Mesendoderm (in vitro differentiated cells): ENCODE measurements at regions not wholly inside any gene's neighbourhood (a gene's known extent, or its start where the extent isn't known, plus 50 kb on each side); places are given as distances from the start of the nearest gene placed in this dataset.
A peak's percentile ranks its signal among the peaks of the same experiment; 100 is the strongest.

Source experiments
- DNase-seq: peaks from one replicate; pipeline ENCODE4 v3.0.0; 2013
- H2AK5ac ChIP-seq: 2 replicates; pipeline ENCODE4 v1.6.1; 2013; ENCODE audit warnings: low read length, inconsistent platforms
- H2BK120ac ChIP-seq: 2 replicates; pipeline ENCODE4 v1.6.1; 2013; ENCODE audit warnings: low read depth, mild to moderate bottlenecking, low read length, moderate library complexity, mixed read lengths
- H2BK15ac ChIP-seq: replicated peaks from 2 replicates; pipeline ENCODE4 v1.6.1; 2013; ENCODE audit warnings: low read depth, mild to moderate bottlenecking, moderate library complexity
- H2BK5ac ChIP-seq: 2 replicates; pipeline ENCODE4 v1.6.1; 2013; ENCODE audit warnings: low read length, inconsistent platforms
- H3K18ac ChIP-seq: 2 replicates; pipeline ENCODE4 v1.6.1; 2013; ENCODE audit warnings: mild to moderate bottlenecking, low read length, mixed read lengths
- H3K23ac ChIP-seq: one replicate; pipeline ENCODE4 v1.6.1; 2013; ENCODE audit warnings: low read length
- H3K27ac ChIP-seq: 2 replicates; pipeline ENCODE4 v1.5.1; 2013; ENCODE audit warnings: low read depth, mild to moderate bottlenecking, inconsistent platforms, low read length, moderate library complexity
- H3K27me3 ChIP-seq: 2 replicates; pipeline ENCODE4 v1.6.1; 2013; ENCODE audit warnings: low read length, control low read depth, mild to moderate bottlenecking, inconsistent platforms; ENCODE audit not compliant: insufficient read depth, poor library complexity
- H3K36me3 ChIP-seq: 2 replicates; pipeline ENCODE4 v1.6.1; 2013; ENCODE audit warnings: low read length, inconsistent platforms; ENCODE audit not compliant: control insufficient read depth, insufficient read depth
- H3K4ac ChIP-seq: one replicate; pipeline ENCODE4 v1.6.1; 2013; ENCODE audit warnings: low read depth, mild to moderate bottlenecking, low read length, moderate library complexity
- H3K4me1 ChIP-seq: 2 replicates; pipeline ENCODE4 v1.6.1; 2013; ENCODE audit warnings: low read depth, low read length, inconsistent platforms; ENCODE audit not compliant: control insufficient read depth
- H3K4me2 ChIP-seq: 2 replicates; pipeline ENCODE4 v1.6.1; 2013; ENCODE audit warnings: low read length
- H3K4me3 ChIP-seq: 2 replicates; pipeline ENCODE4 v1.5.1; 2013; ENCODE audit warnings: mild to moderate bottlenecking, low read length
- H3K56ac ChIP-seq: one replicate; pipeline ENCODE4 v1.6.1; 2013; ENCODE audit warnings: low read length
- H3K79me1 ChIP-seq: 2 replicates; pipeline ENCODE4 v1.6.1; 2013; ENCODE audit warnings: low read length, inconsistent platforms
- H3K79me2 ChIP-seq: 2 replicates; pipeline ENCODE4 v1.6.1; 2013; ENCODE audit warnings: mild to moderate bottlenecking, low read length; ENCODE audit not compliant: control insufficient read depth, insufficient read depth
- H3K9ac ChIP-seq: 2 replicates; pipeline ENCODE4 v1.6.1; 2013; ENCODE audit warnings: low read length, inconsistent platforms
- H4K5ac ChIP-seq: one replicate; pipeline ENCODE4 v1.6.1; 2013; ENCODE audit warnings: low read length
- H4K8ac ChIP-seq: one replicate; pipeline ENCODE4 v1.6.1; 2013; ENCODE audit warnings: low read depth, mild to moderate bottlenecking, control low read depth, low read length, moderate library complexity
- WGBS: extraction: QIAGEN DNeasy Blood & Tissue Kit; methylation state at CpG from one replicate; pipeline ENCODE4 v1.1.7; 2013; ENCODE audit warnings: low lambda C conversion rate, missing lambda C conversion rate; ENCODE audit not compliant: insufficient coverage; ENCODE audit errors: extremely low coverage; 5-methylcytosine and 5-hydroxymethylcytosine counted together

- Histone ChIP-seq H3K4me3 (no peak overlapping the region), H3K9ac (no peak overlapping the region), H3K4me1 (no peaks in the 10 kb centered on the region), H4K8ac (no peak overlapping the region), H3K79me2 (no peaks in the 10 kb centered on the region), H3K56ac (no peak overlapping the region), H2BK15ac (no peak overlapping the region), H3K4ac (no peak overlapping the region), H2BK120ac (no peak overlapping the region), H2AK5ac (no peak overlapping the region), H3K23ac (no peak overlapping the region), H3K36me3 (no peaks in the 10 kb centered on the region), H3K18ac (no peak overlapping the region), H3K79me1 (no peaks in the 10 kb centered on the region), H3K27me3 (no peaks in the 10 kb centered on the region), H4K5ac (no peak overlapping the region), H2BK5ac (no peak overlapping the region), H3K27ac (no peak overlapping the region), H3K4me2 (no peak overlapping the region)
- no CpG with 5 or more reads among the region's 4 CpGs for WGBS
- DNase-seq = no peak
These were observed 91.3 kb upstream of the AMOTL1 start for GRCh38 chr11:94676814-94677213.

DNA sequence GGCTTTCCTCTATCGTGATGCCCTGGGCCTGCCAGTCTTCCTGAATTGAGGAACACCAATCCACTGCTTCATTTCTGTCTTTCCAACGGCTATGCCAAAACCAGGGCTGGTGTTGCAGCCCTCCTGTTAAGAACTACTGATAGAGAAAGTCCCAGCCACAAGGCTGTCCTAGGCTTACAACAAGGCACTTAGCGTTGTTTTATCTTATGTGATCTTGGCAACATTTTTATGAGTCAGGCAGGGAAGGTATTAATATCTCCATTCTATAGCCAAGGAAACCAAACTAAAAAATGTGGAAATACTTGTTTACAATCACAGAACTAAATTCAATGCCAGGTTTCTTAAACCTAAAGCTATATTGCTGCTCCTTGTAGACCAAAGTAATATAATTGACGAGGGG lies 89.9 kb upstream of the AMOTL1 start:
- Histone ChIP-seq H3K79me2 (no peaks in the 10 kb centered on the region), H3K56ac (no peak overlapping the region), H3K23ac (no peak overlapping the region), H3K4me2 (no peak overlapping the region), H2BK120ac (no peak overlapping the region), H2AK5ac (no peak overlapping the region), H4K8ac (no peak overlapping the region), H3K79me1 (no peaks in the 10 kb centered on the region), H3K4me3 (no peak overlapping the region), H3K36me3 (no peaks in the 10 kb centered on the region), H3K4ac (no peak overlapping the region), H2BK15ac (no peak overlapping the region), H3K27ac (no peak overlapping the region), H2BK5ac (no peak overlapping the region), H4K5ac (no peak overlapping the region), H3K27me3 (no peaks in the 10 kb centered on the region), H3K9ac (no peak overlapping the region), H3K4me1 (peaks cover 2% of the 10 kb centered on the region), H3K18ac (no peak overlapping the region)
- DNase-seq = no peak
- no CpG with 5 or more reads among the region's 4 CpGs for WGBS

- H3K27ac ChIP-seq = no peak overlapping the region
These were observed 89.3 kb upstream of the AMOTL1 start for GRCh38 chr11:94678901-94679300.

DNA sequence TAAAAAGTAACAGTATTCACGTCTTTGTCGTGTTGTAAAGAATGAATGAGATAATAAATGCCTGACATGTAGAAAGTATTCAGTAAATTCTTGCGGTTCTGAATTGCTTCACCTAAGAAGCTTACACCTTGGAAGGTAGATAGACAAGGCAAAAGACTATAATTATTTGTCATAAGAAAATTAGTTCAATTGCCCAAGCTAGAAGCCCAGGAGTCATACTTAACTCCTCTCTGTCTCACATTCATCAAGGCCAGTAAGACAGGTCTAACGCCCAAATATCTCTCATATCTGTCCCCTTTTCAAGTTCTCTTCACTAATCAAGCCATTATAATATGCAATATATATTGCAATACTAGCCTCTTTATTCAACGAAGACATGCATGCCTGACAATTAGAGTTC lies 87.7 kb upstream of the AMOTL1 start:
- Histone ChIP-seq H3K9ac (no peak overlapping the region), H3K4me1 (peaks cover 2% of the 10 kb centered on the region), H3K18ac (no peak overlapping the region), H2AK5ac (no peak overlapping the region), H3K27me3 (no peaks in the 10 kb centered on the region), H3K4ac (no peak overlapping the region), H4K8ac (no peak overlapping the region), H3K79me1 (no peaks in the 10 kb centered on the region), H2BK5ac (no peak overlapping the region), H2BK120ac (no peak overlapping the region), H3K4me2 (no peak overlapping the region), H3K27ac (no peak overlapping the region), H4K5ac (no peak overlapping the region), H3K56ac (no peak overlapping the region), H3K36me3 (no peaks in the 10 kb centered on the region), H2BK15ac (no peak overlapping the region), H3K23ac (no peak overlapping the region), H3K4me3 (no peak overlapping the region), H3K79me2 (no peaks in the 10 kb centered on the region)
- 100% methylated on average over 2 of the region's 5 CpGs for WGBS
- no peak for DNase-seq

More at GRCh38 chr11:94678901-94679300, 89.3 kb upstream of the AMOTL1 start:
- Histone ChIP-seq H2AK5ac (no peak overlapping the region), H3K4me2 (no peak overlapping the region), H2BK15ac (no peak overlapping the region), H3K23ac (no peak overlapping the region), H3K4me3 (no peak overlapping the region), H3K79me1 (no peaks in the 10 kb centered on the region), H3K27me3 (no peaks in the 10 kb centered on the region), H3K18ac (peak overlapping the region; percentile 70), H3K56ac (no peak overlapping the region), H3K4me1 (peaks cover 2% of the 10 kb centered on the region), H3K79me2 (no peaks in the 10 kb centered on the region), H4K8ac (no peak overlapping the region), H4K5ac (no peak overlapping the region), H3K36me3 (no peaks in the 10 kb centered on the region), H3K9ac (no peak overlapping the region), H2BK120ac (no peak overlapping the region), H3K4ac (no peak overlapping the region), H2BK5ac (no peak overlapping the region)
- WGBS = no CpG with 5 or more reads among the region's 1 CpG
- DNase-seq = no peak

DNA sequence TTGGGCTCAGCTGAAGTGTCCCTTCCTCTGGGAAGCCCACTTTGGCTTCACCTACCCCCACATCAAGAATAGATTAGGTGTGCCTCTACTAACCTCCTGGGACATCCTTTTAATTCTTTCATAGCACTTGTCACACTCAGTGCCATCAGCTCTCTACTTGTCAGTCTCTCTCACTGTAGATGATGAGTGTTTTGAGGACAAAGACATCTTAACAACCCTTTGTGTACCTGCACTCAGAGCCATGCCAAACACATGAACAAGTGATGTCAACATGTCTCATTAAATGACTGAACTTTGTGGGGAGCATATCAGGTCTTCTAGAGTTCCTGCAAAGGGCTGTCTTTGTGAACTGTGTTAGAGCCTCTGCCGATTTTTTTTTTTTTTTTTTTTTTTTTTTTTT lies 87.0 kb upstream of the AMOTL1 start:
- Histone ChIP-seq H3K27me3 (no peaks in the 10 kb centered on the region), H3K9ac (no peak overlapping the region)

GRCh38 chr11:94681852-94682251 lies 86.3 kb upstream of the AMOTL1 start:
- WGBS = no CpG with 5 or more reads among the region's 1 CpG
- Histone ChIP-seq H3K4me1 (peaks cover 2% of the 10 kb centered on the region), H3K36me3 (no peaks in the 10 kb centered on the region), H3K4me3 (no peak overlapping the region), H3K4ac (no peak overlapping the region), H4K8ac (no peak overlapping the region), H3K79me1 (no peaks in the 10 kb centered on the region), H3K56ac (no peak overlapping the region), H3K79me2 (no peaks in the 10 kb centered on the region), H4K5ac (no peak overlapping the region), H2BK5ac (no peak overlapping the region), H3K9ac (no peak overlapping the region), H3K27me3 (no peaks in the 10 kb centered on the region), H2BK120ac (no peak overlapping the region), H3K23ac (no peak overlapping the region), H2BK15ac (no peak overlapping the region), H3K18ac (no peak overlapping the region), H2AK5ac (no peak overlapping the region), H3K4me2 (no peak overlapping the region), H3K27ac (no peak overlapping the region)
- peak; percentile 82 for DNase-seq

More for the DNA sequence above, 87.0 kb upstream of the AMOTL1 start:
- H3K56ac ChIP-seq = no peak overlapping the region
- no peaks in the 10 kb centered on the region for H3K36me3 ChIP-seq
- no peak overlapping the region for H3K4me3 ChIP-seq
- no CpG with 5 or more reads among the region's 1 CpG for WGBS
- H3K4me1 ChIP-seq = peaks cover 2% of the 10 kb centered on the region
- no peaks in the 10 kb centered on the region for H3K79me2 ChIP-seq
- no peak overlapping the region for H2BK5ac ChIP-seq
- H2AK5ac ChIP-seq = no peak overlapping the region
- no peaks in the 10 kb centered on the region for H3K79me1 ChIP-seq
- no peak overlapping the region for H3K4ac ChIP-seq
- H2BK120ac ChIP-seq = no peak overlapping the region
- no peak overlapping the region for H3K23ac ChIP-seq
- no peak for DNase-seq
- H3K18ac ChIP-seq = no peak overlapping the region
- H2BK15ac ChIP-seq = no peak overlapping the region
- no peak overlapping the region for H4K5ac ChIP-seq
- no peak overlapping the region for H3K4me2 ChIP-seq
- H4K8ac ChIP-seq = no peak overlapping the region
- no peak overlapping the region for H3K27ac ChIP-seq
